K562 (cell line): ENCODE measurements at regions not wholly inside any gene's neighbourhood (a gene's known extent, or its start where the extent isn't known, plus 50 kb on each side); places are given as distances from the start of the nearest gene placed in this dataset.
A peak's percentile ranks its signal among the peaks of the same experiment; 100 is the strongest.

Experiments
- ATAC-seq: fragments of 200-7000 bp; cut with Tn5 transposase; 3 replicates; pipeline ENCODE4 v1.9.1; 2020; ENCODE audit warnings: moderate library complexity
- BruUV-seq: library from RNA; stranded (reverse); fragments of 400-500 nt; replicated peaks from 2 replicates; lab custom pipeline; 2021; lab: Mats Ljungman, UMichigan
- CTCF ChIA-PET: fragments of 300-600 bp; formaldehyde crosslinking; extraction: SDS; loops from one replicate; lab custom pipeline; 2021; ENCODE audit warnings: low intra/inter-chr PET ratio; lab: Yijun Ruan, JAX
- POLR2A ChIA-PET: fragments of 300-600, 350-650 bp; sonication (Branson Sonifier 250); formaldehyde crosslinking; extraction: SDS; loops from one replicate; lab custom pipeline; 2021; ENCODE audit warnings: antibody characterized with exemption, inconsistent platforms; lab: Yijun Ruan, JAX
- DNase-seq, 4 experiments: peaks; one replicate each; pipeline versions ENCODE4 v3.0.0 to v3.0.0-alpha.2; 2011 to 2018; ENCODE audit warnings: low spot score in 3 of 4, mixed read lengths in 3 of 4; ENCODE audit errors: extremely low read depth in 1 of 4
- FAIRE-seq: peaks from 2 replicates; lab custom pipeline; 2011; peaks lifted over from hg19 to GRCh38; lab: Jason Lieb, UNC
- H2AFZ ChIP-seq: 2 replicates; pipeline ENCODE4 v1.6.0; 2011; ENCODE audit warnings: low read depth, low read length, control low read depth, inconsistent platforms
- H3K27ac ChIP-seq: fragments of 200-600 bp; 3 replicates; pipeline ENCODE4 v1.8.0; 2011; ENCODE audit warnings: low read depth, mild to moderate bottlenecking, control low read depth, inconsistent platforms, low read length, moderate library complexity, mixed read lengths; ENCODE audit errors: extremely low read depth
- H3K27me3 ChIP-seq, 2 experiments: fragments of 300-600 bp in 1 of 2; 2 replicates in 1 of 2; 3 replicates in 1 of 2; pipeline versions ENCODE4 v1.6.0 to v1.8.0; 2011; ENCODE audit warnings: inconsistent platforms in 2 of 2, low read length in 2 of 2, mild to moderate bottlenecking in 1 of 2, mixed read lengths in 1 of 2, moderate library complexity in 1 of 2; ENCODE audit not compliant: control insufficient read depth in 2 of 2, insufficient read depth in 2 of 2
- H3K36me3 ChIP-seq: fragments of 300-600 bp; 3 replicates; pipeline ENCODE4 v1.8.0; 2011; ENCODE audit warnings: mild to moderate bottlenecking, low read length, inconsistent platforms; ENCODE audit not compliant: control insufficient read depth, insufficient read depth
- H3K4me1 ChIP-seq, 2 experiments: fragments of 200-600 bp in 1 of 2; replicated peaks in 1 of 2; 2 replicates in 1 of 2; 3 replicates in 1 of 2; pipeline versions ENCODE4 v1.5.1 to v1.8.0; 2011; ENCODE audit warnings: inconsistent platforms in 2 of 2, low read length in 2 of 2, mild to moderate bottlenecking in 1 of 2, mixed read lengths in 1 of 2, moderate library complexity in 1 of 2; ENCODE audit not compliant: control insufficient read depth in 2 of 2, insufficient read depth in 2 of 2
- H3K4me2 ChIP-seq: 2 replicates; pipeline ENCODE4 v1.6.1; 2011; ENCODE audit warnings: low read length, control low read depth, inconsistent platforms, mixed read lengths; ENCODE audit not compliant: insufficient read depth
- H3K4me3 ChIP-seq: fragments of 200-600 bp; sonication (generic), shearing (Covaris generic); 2 replicates; pipeline ENCODE4 v1.5.1; 2016; ENCODE audit warnings: control low read depth, inconsistent platforms
- H3K79me2 ChIP-seq: fragments of 200-600 bp; 3 replicates; pipeline ENCODE4 v1.8.0; 2011; ENCODE audit warnings: low read length, inconsistent platforms; ENCODE audit not compliant: control insufficient read depth, insufficient read depth
- H3K9ac ChIP-seq, 2 experiments: 2 replicates each; pipeline versions ENCODE4 v1.6.0 to v1.6.1; 2011; ENCODE audit warnings: low read depth in 2 of 2, low read length in 2 of 2, control low read depth in 1 of 2, inconsistent platforms in 1 of 2, mild to moderate bottlenecking in 1 of 2, mixed read lengths in 1 of 2; ENCODE audit not compliant: insufficient read depth in 1 of 2
- H3K9me1 ChIP-seq: one replicate; pipeline ENCODE4 v1.6.0; 2011; ENCODE audit warnings: inconsistent platforms, mild to moderate bottlenecking, low read length, moderate library complexity; ENCODE audit not compliant: control insufficient read depth, insufficient read depth
- H3K9me3 ChIP-seq: replicated peaks from 2 replicates; pipeline ENCODE4 v1.5.1; 2011; ENCODE audit warnings: low read depth, low read length, inconsistent platforms; ENCODE audit not compliant: control insufficient read depth, insufficient read depth
- H4K20me1 ChIP-seq: replicated peaks from 2 replicates; pipeline ENCODE4 v1.6.1; 2011; ENCODE audit warnings: low read length, inconsistent platforms, mixed read lengths; ENCODE audit not compliant: control insufficient read depth, insufficient read depth
- C11orf30 ChIP-seq: fragments of 450-650 bp; IDR thresholded peaks from 2 replicates; pipeline ENCODE4 v1.6.1; 2016; ENCODE audit warnings: low read depth, mild to moderate bottlenecking
- CHD1 ChIP-seq: fragments of 200-600 bp; sonication (generic); IDR thresholded peaks from one replicate; pipeline ENCODE4 v1.6.1; 2012; ENCODE audit warnings: mild to moderate bottlenecking, moderate library complexity, low read length, inconsistent platforms
- HIVEP1 ChIP-seq: fragments of 250-450 bp; sonication (Bioruptor Pico); IDR thresholded peaks from 2 replicates; pipeline ENCODE4 v1.4.0; 2020; ENCODE audit warnings: mild to moderate bottlenecking
- MAFF ChIP-seq: IDR thresholded peaks from 2 replicates; pipeline ENCODE4 v1.6.1; 2012; ENCODE audit warnings: low read length, improper control_type of control experiment
- MAFG ChIP-seq: fragments of 450-650 bp; conservative IDR thresholded peaks from 2 replicates; pipeline ENCODE4 v1.6.1; 2016; ENCODE audit warnings: missing genetic modification characterization, missing compliant biosample characterization
- MAFK ChIP-seq: IDR thresholded peaks from 2 replicates; pipeline ENCODE4 v1.6.1; 2011; ENCODE audit warnings: low read length, improper control_type of control experiment
- NFYB ChIP-seq: IDR thresholded peaks from 2 replicates; pipeline ENCODE4 v1.6.1; 2011; ENCODE audit warnings: mild to moderate bottlenecking, moderate library complexity; ENCODE audit not compliant: insufficient read length; ENCODE audit errors: extremely low read depth
- PCBP2 ChIP-seq: fragments of 200-400 bp; formaldehyde crosslinking; IDR thresholded peaks from 2 replicates; pipeline ENCODE4 v1.6.1; 2018; ENCODE audit warnings: low read length, low read depth, mild to moderate bottlenecking, moderate library complexity; ENCODE audit not compliant: poor library complexity, severe bottlenecking
- SMAD2 ChIP-seq: fragments of 150-350 bp; IDR thresholded peaks from 2 replicates; pipeline ENCODE4 v1.6.1; 2014; ENCODE audit warnings: low read depth, mild to moderate bottlenecking, low read length
- ZNF316 ChIP-seq: fragments of 450-650 bp; IDR thresholded peaks from 2 replicates; pipeline ENCODE4 v1.6.1; 2016
- WGBS: fragments of 100-300 bp; shearing (Covaris generic); methylation state at CpG from one replicate; pipeline ENCODE4 v1.1.6; 2016; ENCODE audit warnings: low coverage, mixed read lengths; ENCODE audit not compliant: insufficient coverage; ENCODE audit errors: missing lambda C conversion rate; 5-methylcytosine and 5-hydroxymethylcytosine counted together
- in situ Hi-C: fragments of 300-500 bp; cut with MboI; formaldehyde crosslinking; loops from 4 replicates; pipeline ENCODE4 v1.15.0; 2018; ENCODE audit warnings: inconsistent platforms, mixed read lengths
- intact Hi-C: fragments of 100-400 bp; cut with micrococcal nuclease; formaldehyde crosslinking; loops from 2 replicates; pipeline ENCODE4 v1.14.2; 2022
- TF ChIP-seq, protein P1 (sequence below), 2 experiments: IDR thresholded peaks; 2 replicates each; pipeline ENCODE4 v1.6.1; 2012; ENCODE audit warnings: improper control_type of control experiment in 2 of 2, low read depth in 2 of 2, low read length in 2 of 2, borderline replicate concordance in 1 of 2

DNA sequence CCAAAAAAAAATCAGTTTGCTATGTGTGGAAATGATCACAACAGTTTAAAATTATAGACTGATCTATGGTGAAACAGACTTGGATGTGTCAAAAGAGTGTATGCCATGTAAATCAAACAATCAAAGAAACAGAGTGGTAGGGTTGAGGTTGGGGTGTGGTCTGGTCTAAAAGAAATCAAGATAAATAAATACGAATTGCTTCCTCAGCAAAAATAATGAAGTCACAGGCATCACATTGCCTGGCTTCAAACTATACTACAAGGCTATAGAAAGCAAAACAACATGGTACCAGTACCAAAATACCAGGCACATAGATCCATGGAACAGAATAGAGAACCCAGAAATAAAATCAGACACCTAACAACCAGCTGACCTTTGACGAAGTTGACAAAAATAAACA is 1796.9 kb downstream of the NCAM2 start:
- in situ Hi-C loops (loop anchor here (25.0 kb wide), 1 partner anchor 1783 kb away; no protein-coding TSS in a partner anchor), intact Hi-C loops (no loop called here)
- H3K9ac ChIP-seq = no peak overlapping the region
- H3K4me1 ChIP-seq = no peaks in the 10 kb centered on the region
- ChIA-PET CTCF (no interaction called here), POLR2A (no interaction called here)
- no peaks in the 10 kb centered on the region for H3K9me1 ChIP-seq
- H3K4me2 ChIP-seq = no peak overlapping the region
- no peak overlapping the region for H3K4me3 ChIP-seq
- H3K27me3 ChIP-seq = no peaks in the 10 kb centered on the region
- H3K36me3 ChIP-seq = no peaks in the 10 kb centered on the region
- TF ChIP-seq, protein P1, sequence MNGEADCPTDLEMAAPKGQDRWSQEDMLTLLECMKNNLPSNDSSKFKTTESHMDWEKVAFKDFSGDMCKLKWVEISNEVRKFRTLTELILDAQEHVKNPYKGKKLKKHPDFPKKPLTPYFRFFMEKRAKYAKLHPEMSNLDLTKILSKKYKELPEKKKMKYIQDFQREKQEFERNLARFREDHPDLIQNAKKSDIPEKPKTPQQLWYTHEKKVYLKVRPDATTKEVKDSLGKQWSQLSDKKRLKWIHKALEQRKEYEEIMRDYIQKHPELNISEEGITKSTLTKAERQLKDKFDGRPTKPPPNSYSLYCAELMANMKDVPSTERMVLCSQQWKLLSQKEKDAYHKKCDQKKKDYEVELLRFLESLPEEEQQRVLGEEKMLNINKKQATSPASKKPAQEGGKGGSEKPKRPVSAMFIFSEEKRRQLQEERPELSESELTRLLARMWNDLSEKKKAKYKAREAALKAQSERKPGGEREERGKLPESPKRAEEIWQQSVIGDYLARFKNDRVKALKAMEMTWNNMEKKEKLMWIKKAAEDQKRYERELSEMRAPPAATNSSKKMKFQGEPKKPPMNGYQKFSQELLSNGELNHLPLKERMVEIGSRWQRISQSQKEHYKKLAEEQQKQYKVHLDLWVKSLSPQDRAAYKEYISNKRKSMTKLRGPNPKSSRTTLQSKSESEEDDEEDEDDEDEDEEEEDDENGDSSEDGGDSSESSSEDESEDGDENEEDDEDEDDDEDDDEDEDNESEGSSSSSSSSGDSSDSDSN (IDR thresholded peaks at IDR 0.05; ENCODE audit: borderline replicate concordance in 1 of 2, low read depth in 2 of 2, low read length in 2 of 2) = no peak
- no peak for TF ChIP-seq NFYB
- TF ChIP-seq ZNF316 = peak; percentile 74
- peak; percentile 63 for TF ChIP-seq MAFF
- peak; percentile 56 for TF ChIP-seq C11orf30
- peak; percentile 71 for TF ChIP-seq MAFG (tag)
- TF ChIP-seq MAFK = peak; percentile 54; the same call in 1 of the 2 replicates
- no peak for TF ChIP-seq HIVEP1 (CRISPR knock-in tag)
- TF ChIP-seq CHD1 = no peak
- TF ChIP-seq SMAD2 = no peak
- no peak for TF ChIP-seq PCBP2
- H2AFZ ChIP-seq = no peak overlapping the region
- no peaks in the 10 kb centered on the region for H3K79me2 ChIP-seq
- H3K27ac ChIP-seq = no peak overlapping the region
- BruUV-seq = no TSS peak
- ATAC-seq = no peak
- 0% methylated on average over 2 of the region's 2 CpGs for WGBS
- DNase-seq = no peak
- H4K20me1 ChIP-seq = no peaks in the 10 kb centered on the region
- no peak for FAIRE-seq
- no peaks in the 10 kb centered on the region for H3K9me3 ChIP-seq
